ENCODE measurements at regions not wholly inside any gene's neighbourhood (a gene's known extent, or its start where the extent isn't known, plus 50 kb on each side); places are given as distances from the start of the nearest gene placed in this dataset.

DNA sequence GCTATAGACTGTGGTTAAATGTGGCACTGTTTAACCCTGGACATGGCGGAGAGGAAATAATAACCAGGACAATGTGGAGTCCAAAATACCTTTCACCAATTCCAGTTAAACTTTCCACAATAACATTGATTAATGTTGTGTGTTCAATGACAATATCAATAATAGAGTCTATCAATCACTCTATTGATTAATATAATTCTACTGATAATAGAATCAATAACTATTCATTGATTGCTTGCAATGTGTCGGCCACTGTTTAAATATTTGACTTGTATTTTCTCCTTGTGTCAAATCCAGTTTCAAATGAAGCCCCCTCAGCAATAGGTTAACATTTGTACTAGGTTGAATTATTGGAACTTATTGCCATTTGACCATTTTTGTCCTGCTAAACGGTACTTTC, 187.0 kb downstream of the PTPN20 start:
- TF ChIP-seq CTCF (conservative IDR thresholded peaks at IDR 0.05; ENCODE audit: low read length) = no peak
- no peak for TF ChIP-seq EZH2phosphoT487 (IDR thresholded peaks at IDR 0.05; ENCODE audit: borderline replicate concordance)

Measured in Loucy (cell line).